GM12878 (cell line): ENCODE measurements at regions not wholly inside any gene's neighbourhood (a gene's known extent, or its start where the extent isn't known, plus 50 kb on each side); places are given as distances from the start of the nearest gene placed in this dataset.

Experiments
- ATF7 ChIP-seq: fragments of 450-650 bp; IDR thresholded peaks from 2 replicates; pipeline ENCODE4 v1.6.1; 2016; ENCODE audit warnings: low read depth, mild to moderate bottlenecking
- EZH2 ChIP-seq: IDR thresholded peaks from 2 replicates; pipeline ENCODE4 v1.6.1; 2012; ENCODE audit warnings: low read depth, mild to moderate bottlenecking, control low read depth, inconsistent platforms, low read length, borderline replicate concordance; ENCODE audit not compliant: control insufficient read depth
- HDAC2 ChIP-seq: fragments of 200-600 bp; sonication (generic); IDR thresholded peaks from 2 replicates; pipeline ENCODE4 v1.6.1; 2017
- PAX5 ChIP-seq: IDR thresholded peaks from 2 replicates; pipeline ENCODE4 v1.6.1; 2011; ENCODE audit warnings: low read depth, low read length, borderline replicate concordance
- PML ChIP-seq: IDR thresholded peaks from 2 replicates; pipeline ENCODE4 v1.6.1; 2012; ENCODE audit warnings: low read length, inconsistent platforms
- SREBF1 ChIP-seq: IDR thresholded peaks from 2 replicates; pipeline ENCODE4 v1.6.1; 2012; ENCODE audit warnings: mild to moderate bottlenecking, low read length
- USF1 ChIP-seq: IDR thresholded peaks from 2 replicates; pipeline ENCODE4 v1.6.1; 2011; ENCODE audit warnings: borderline replicate concordance, low read depth, mild to moderate bottlenecking, moderate library complexity, mixed read lengths, low read length; ENCODE audit not compliant: insufficient read depth; ENCODE audit errors: extremely low read length
- YY1 ChIP-seq: IDR thresholded peaks from 2 replicates; pipeline ENCODE4 v1.6.1; 2011; ENCODE audit warnings: low read depth, mild to moderate bottlenecking, low read length
- ZNF207 ChIP-seq: fragments of 450-650 bp; IDR thresholded peaks from 2 replicates; pipeline ENCODE4 v1.6.1; 2014; ENCODE audit warnings: antibody characterized with exemption, mild to moderate bottlenecking, borderline replicate concordance
- TF ChIP-seq, protein P1 (sequence below): fragments of 450-650 bp; IDR thresholded peaks from 2 replicates; pipeline ENCODE4 v1.6.1; 2017; ENCODE audit warnings: mild to moderate bottlenecking, moderate library complexity

- TF ChIP-seq USF1: no peak
- TF ChIP-seq ATF7: no peak
- TF ChIP-seq ZNF207: no peak
- no peak for TF ChIP-seq PML
- TF ChIP-seq EZH2: no peak
- TF ChIP-seq HDAC2: no peak
- no peak for TF ChIP-seq YY1
- TF ChIP-seq, protein P1, sequence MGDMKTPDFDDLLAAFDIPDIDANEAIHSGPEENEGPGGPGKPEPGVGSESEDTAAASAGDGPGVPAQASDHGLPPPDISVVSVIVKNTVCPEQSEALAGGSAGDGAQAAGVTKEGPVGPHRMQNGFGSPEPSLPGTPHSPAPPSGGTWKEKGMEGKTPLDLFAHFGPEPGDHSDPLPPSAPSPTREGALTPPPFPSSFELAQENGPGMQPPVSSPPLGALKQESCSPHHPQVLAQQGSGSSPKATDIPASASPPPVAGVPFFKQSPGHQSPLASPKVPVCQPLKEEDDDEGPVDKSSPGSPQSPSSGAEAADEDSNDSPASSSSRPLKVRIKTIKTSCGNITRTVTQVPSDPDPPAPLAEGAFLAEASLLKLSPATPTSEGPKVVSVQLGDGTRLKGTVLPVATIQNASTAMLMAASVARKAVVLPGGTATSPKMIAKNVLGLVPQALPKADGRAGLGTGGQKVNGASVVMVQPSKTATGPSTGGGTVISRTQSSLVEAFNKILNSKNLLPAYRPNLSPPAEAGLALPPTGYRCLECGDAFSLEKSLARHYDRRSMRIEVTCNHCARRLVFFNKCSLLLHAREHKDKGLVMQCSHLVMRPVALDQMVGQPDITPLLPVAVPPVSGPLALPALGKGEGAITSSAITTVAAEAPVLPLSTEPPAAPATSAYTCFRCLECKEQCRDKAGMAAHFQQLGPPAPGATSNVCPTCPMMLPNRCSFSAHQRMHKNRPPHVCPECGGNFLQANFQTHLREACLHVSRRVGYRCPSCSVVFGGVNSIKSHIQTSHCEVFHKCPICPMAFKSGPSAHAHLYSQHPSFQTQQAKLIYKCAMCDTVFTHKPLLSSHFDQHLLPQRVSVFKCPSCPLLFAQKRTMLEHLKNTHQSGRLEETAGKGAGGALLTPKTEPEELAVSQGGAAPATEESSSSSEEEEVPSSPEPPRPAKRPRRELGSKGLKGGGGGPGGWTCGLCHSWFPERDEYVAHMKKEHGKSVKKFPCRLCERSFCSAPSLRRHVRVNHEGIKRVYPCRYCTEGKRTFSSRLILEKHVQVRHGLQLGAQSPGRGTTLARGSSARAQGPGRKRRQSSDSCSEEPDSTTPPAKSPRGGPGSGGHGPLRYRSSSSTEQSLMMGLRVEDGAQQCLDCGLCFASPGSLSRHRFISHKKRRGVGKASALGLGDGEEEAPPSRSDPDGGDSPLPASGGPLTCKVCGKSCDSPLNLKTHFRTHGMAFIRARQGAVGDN: no peak
- TF ChIP-seq SREBF1: no peak
- TF ChIP-seq PAX5: no peak
Measured at GRCh38 chr5:54760182-54760935, 225.0 kb downstream of the ESM1 start (continued).
